Daoy (cell line): ENCODE measurements at regions not wholly inside any gene's neighbourhood (a gene's known extent, or its start where the extent isn't known, plus 50 kb on each side); places are given as distances from the start of the nearest gene placed in this dataset.

Experiments used
- DNase-seq: peaks from one replicate; pipeline ENCODE4 v3.0.0-alpha.2; 2015; ENCODE audit warnings: low read depth

DNA sequence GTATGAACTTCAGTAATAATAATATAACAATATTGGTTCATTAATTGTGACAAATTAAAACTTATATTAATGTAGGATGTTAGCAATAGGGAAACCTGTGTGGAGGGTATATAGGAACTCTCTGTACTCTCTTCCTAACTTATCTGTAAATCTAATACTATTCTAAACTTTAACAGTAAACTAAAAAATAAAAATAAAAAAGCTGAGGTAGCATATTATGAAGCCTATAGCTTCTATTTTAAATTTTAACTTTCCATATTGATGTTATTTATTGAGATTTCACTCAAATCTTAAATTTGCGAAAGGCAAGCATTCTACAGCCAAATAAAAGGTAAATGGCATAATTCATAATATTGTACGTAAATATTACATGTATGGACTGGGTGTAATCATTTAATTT is 326.4 kb downstream of the MEI4 start:
- no peak for DNase-seq

DNA sequence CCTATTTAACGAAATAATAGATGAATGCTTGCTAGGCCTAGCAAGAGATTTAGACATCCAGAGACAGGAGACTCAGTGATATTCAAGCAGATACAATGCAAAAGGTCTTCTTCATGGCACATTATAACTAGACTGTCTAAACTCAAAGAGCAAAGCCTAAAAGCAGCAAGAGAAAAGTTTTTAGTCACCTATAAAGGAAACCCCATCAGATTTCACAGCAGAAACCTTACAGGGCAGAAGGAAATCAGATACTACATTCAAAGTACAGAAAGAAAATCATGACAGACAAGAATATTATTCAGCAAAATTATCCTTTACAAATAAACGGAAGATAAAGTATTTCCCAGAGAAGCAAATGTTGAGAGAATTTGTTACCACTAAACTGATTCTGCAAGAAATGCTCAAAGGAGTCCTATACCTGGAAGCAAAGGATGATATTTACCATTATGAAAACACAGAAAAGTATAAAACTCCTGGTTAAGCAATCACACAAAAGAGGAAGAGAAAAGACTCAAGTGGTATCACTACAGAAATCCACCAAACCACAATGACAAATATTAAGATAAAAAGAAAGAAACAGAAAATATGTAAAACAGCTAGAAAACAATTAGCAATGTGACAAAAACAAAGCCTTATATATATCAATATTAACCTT is 333.7 kb downstream of the MEI4 start:
- DNase-seq, result no peak

DNA sequence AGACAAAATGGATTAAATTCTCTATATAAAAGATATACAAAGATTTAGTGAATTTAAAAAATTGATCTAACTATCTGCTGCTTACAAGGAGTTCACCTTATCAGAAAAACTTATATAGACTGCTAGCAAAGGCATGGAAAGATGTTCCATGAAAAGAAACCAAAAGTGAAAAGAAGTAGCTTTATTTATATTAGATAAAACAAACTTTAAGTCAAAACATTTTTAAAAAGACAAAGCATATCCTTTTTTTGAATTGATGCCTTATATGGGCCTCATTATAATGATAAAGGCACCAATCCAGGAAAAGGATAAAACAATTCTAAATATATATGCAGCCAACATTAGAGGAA is 334.2 kb downstream of the MEI4 start:
- no peak for DNase-seq

DNA sequence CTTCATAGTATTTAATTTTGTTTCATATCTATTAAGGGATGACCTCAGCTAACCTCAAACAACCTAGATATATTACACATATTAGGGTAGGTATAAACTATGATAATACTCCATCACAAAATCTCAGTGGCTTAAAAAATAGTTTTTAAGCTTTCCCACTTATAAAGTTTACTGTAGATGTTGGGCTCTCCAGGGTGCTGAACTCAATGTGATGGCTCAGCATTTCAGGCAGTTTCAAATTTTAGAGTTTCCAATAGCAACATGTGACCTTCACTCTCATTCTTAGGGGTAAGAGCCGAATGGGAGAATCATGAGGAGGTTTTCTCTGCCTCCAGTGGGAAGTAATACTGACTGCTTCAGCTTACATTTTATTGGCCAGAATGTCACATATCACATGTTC is 357.3 kb downstream of the MEI4 start:
- no peak for DNase-seq

DNA sequence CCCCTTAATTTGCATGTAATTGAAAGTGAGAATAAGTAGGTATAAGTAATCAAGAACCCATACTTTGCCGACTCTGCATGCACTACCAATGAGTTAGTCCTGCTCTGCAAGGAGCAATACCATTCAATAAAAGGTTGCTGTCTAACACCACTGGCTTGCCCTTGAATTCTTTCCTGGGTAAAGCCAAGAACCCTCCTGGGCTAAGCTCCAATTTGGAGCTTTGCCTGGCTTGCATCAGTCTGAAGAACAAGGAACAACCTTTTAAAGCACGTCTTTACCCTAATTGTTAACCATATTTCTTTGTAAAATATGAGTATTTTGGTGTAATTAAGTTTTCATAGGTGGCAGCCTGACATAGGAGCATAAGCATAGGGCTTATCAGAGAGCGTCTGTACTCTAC is 367.7 kb downstream of the MEI4 start:
- no peak for DNase-seq

DNA sequence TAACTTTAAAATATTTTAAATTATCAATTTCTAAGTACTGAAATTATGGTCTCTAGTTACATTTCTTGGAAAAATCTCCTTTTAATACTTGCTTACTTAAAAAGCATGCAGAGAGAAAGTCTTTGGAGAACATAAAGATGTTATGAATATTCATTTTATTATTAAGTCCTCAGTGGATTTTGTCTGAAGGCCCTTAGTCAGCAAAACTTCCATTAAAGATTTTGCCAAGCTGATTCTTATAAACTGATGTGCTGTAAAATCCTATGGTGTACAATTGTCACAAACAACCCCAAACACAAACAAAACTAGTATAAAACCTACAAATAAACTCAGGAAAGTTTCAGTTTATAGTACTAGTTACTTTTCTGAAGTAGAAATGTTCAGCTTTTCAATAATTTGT is 372.7 kb downstream of the MEI4 start:
- no peak for DNase-seq

DNA sequence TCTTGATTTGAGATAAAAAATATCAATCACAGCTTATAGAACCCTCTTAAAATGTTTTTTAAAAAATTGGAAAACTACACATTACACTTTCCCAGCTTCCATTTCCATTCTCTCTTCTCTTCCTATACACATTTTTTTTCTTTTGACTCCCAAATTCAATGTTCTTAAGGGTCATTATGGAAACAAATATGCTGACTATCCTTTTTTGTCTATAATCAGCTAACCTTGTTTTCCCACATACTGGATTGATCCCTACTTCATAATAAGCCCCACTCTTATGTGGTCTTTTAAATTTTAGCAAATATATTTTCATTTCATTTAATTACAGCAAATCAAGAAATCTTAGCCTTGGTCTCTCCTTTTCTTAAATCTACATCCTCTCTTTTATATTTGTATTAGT is 378.4 kb downstream of the MEI4 start:
- DNase-seq, result no peak

DNA sequence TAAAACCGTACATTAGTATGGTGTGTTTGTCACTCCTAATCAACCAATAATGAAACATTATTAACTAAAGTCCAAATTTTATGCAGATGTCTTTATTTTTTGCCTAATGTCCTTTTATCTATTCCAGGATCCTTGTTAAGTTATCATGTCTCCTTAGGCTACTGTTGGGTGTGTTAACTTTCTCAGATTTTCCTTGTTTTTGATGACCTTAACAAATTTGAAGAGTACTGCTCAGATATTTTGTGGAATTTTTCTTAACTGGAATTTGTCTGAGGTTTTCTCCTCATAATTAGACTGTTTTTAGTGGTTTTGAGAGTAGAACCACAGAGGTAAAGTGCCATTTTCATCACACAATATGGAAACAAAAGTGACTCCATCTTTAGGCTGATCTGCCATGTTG is 406.3 kb downstream of the MEI4 start:
- DNase-seq, result no peak

DNA sequence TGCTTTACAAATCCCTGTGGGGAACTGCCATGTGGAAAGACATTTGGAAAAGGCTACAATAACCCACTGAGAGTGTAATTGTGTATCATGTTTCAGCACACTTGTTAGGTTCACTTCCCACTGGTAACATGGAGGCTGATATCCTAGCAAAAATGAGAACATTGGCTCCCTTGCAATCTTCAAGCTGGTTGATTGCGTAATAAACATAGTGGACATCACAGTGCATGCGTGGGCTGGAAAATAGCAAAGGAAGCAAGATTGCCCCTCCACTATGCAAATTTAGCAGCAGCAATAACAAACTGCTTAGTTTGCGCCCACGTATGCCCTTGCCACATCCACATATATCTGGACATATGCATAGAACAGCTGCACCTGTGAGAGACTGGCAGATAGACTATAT is 410.2 kb downstream of the MEI4 start:
- no peak for DNase-seq

DNA sequence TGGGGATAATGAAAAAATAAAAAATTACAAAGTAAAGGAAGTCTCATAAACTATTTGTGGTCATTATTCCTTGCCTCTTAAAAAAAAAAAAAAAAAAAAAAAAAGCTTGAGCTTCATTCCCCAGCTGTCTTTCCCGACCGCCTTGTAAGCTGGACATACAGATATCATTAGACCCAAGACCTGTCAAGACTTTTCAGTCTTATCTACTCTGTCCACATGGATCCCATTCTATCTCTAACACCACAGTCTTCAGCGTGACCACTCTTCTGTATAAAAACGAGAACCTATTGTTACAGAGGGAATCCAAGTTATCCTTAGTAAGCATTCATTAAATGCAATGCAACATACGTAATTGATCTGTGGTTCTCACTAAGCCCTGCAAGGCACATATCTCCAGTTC is 423.5 kb downstream of the MEI4 start:
- no peak for DNase-seq

DNA sequence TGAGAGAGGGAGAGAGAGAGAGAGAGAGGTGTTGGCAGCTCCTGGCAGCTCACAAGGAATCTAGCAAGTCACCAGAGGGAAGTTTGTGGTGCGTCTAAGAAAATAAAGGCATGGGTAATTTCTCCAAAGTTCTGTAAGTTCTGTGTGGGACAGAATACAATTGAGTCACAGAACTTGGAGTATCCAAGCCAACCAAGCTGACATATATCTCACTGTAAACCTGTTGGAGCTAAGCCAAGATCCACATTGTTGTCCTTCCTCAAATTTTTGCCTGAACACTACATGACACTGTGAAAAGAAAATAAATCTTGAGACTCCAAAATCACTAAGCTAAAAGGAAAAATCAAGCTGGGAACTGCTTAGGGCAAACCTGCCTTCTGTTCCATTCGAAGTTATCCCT is 436.7 kb downstream of the MEI4 start:
- no peak for DNase-seq

DNA sequence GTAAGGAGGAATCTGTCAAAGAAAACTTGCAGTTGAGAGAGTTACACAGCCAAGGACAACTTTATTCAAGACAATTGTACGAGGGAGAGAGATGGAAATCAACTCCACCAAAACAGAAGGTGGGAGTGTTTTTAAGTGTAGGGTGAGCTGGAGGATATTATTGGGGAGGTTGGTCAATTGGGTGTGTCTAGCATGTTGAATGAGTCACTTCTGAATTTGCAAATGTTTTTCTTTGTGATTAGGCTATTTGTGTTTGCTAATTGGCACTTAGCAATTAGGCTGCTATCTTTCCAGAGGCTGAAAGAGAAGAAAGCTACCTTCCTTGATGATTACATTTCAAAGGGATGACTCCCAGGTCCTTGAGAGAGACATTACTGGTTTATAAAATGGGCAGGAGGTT is 441.1 kb downstream of the MEI4 start:
- DNase-seq, result no peak

DNA sequence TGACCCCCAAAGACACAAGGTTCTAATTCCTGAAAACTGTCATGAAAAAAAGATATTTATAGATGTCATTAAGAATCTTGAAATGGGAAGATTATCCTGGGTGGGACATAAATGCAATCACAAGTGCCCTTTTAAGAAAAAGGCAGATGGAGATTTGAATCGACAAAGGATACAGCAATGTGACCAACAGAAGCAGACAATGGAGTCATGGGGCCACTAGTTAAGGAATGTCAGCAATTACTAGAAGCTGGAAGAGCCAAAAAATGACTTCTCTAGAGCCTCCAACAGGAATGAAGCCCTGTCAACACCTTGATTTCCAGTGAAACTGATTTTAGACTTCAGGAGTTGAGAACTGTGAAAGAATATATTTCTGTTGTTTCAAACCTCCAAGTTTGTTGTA is 448.5 kb downstream of the MEI4 start:
- no peak for DNase-seq

DNA sequence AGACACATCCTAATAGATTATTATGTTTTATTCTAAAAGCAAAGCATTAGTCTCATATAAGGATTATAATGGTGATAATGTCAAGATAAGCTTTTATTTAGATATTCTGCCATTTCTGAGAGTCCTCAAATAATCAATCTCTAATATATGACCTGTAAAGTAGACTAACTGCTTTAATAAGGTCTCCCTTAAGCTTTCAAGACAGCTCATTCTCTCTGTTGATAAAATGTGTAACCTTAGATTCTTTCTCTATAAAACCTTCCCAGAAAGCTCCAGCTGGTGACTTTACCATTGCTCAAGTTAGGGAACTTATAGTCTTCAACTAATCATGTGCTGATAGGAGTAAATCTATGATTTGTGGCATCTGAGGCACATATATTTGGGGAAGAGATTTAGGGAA is 457.8 kb downstream of the MEI4 start:
- DNase-seq, result no peak

DNA sequence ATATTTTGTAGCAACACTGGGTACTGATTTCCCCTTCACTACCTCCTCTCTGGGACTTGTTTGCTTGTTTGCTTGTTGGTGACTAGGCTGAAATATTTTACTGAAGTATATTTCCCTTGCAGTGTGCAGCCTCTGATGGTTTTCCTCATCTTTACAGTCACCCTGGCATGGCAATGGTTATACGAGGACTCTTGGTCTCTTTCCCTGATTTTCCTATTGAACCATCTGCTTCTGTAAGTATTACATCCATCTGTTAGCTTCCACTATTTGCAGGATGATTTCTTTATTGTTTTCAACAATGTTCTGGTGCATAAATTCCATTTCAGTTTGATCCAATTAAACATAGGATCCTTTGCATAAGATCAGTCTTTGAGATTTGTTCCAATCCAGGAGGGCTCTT is 465.1 kb downstream of the MEI4 start:
- DNase-seq, result no peak

DNA sequence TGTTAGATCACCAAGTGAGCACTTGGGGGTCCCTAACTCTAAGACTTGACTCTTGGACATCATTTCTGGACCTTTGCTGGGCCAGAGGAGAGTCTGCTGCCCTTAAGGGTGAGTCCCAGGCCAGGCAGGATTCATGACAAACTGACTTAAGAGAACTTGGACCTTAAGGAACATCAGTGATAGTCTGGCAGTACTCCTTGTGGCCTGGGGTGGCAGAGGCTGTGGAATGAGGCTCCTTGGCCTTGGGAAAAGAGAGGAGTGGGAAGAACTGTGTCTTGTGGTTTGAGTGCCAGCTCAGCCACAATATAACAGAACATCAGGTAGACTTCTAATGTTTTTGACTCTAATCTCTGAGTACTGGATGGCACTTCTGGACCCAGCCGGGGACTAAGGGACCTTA is 478.7 kb downstream of the MEI4 start:
- DNase-seq, result no peak

DNA sequence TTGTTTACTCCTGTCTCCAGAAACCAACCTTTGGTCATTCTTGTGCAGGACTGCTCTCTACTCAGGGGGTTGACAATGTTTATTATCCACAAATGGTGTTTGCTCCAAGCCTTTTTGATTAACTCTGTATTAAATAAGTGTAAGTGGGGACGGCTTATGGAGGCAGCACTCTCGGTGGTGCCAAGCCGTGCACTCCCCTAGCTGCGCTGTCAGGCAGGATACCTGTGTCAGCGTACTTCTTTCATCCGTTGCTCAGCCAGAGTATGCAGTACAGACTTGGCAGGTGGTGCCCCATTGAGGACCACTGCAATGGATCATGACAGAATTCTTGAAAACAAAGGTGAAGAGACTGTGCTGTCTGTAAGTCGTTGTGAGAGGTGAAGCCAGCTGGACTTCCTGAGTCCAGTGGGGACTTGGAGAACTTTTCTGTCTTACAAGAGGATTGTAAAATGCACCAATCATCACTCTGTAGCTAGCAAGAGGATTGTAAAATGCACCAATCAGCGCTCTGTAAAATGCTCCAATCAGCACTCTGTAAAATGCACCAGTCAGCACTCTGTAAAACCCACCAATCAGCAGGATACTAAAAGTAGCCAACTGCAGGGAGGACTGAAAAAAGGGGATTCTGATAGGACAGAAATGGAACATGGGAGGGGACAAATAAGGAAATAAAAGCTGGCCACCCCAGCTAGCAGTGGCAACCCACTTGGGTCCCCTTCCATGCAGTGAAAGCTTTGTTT is 480.0 kb downstream of the MEI4 start:
- DNase-seq, result no peak

DNA sequence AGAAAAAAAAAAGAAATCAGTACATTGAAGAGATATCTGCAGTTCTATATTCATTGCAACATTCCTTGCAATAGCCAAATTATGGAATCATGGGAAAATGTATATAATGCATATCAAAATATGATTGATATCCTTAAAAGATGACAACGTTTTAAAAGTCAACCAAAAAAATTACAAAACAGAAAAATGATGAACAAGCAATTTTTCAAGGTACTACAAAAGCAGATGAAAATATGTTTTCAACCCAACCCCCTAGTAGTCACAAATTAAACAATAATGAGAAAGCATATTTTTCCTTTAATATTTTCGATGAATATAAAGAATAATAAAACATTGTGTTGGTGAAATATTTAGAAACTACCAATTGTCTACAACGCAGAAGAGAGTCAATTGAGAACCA is 497.6 kb downstream of the MEI4 start:
- DNase-seq, result no peak

DNA sequence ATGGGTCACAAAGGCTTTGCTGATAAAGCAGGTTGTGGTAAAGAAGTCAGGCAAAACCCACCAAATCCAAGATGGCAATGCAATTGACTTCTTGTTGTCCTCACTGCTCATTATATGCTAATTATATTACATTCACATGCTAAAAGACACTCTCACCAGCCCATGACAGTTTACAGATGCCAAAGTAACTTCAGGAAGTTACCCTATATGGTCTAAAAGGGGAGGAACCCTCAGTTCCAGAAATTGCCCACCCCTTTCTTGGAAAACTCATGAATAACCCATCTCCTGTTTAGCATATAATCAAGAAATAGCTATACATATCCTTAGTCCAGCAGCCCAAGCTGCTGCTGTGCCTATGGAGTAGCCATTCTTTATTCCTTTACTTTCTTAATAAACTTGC is 501.1 kb downstream of the MEI4 start:
- DNase-seq, result no peak

DNA sequence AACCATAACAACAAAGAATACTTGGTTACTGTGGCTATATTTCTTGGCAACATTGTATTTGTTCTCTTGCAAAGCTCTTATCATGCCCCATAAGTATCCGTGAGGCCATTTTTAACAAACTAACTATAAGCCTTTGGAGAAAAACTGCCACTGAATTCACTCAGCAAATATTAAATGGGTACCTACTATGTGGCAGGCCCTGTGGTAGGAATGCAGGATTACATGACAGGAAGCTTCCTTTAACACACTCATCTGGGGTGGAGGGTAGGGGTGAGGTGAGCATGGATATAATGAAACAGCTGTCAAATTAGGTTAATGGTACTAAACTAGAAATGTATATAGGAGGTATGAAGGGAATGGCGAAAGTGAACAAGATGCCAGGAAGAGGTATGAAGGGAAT is 504.8 kb downstream of the MEI4 start:
- DNase-seq, result no peak

DNA sequence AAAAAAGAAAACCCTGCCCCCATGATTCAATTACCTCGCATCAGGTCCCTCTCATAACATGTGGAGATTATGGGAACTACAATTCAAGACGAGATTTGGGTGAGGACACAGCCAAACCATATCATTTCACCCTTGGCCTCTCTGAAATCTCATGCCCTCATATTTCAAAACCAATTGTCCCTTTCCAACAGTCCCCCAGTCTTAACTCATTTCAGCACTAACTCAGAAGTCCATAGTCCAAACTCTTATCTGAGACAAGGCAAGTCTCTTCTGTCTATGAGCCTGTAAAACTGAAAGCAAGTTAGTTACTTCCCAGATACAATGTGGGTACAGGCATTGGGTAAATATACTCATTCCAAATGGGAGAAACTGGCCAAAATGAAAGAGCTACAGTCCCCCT is 536.1 kb downstream of the MEI4 start:
- DNase-seq, result no peak

DNA sequence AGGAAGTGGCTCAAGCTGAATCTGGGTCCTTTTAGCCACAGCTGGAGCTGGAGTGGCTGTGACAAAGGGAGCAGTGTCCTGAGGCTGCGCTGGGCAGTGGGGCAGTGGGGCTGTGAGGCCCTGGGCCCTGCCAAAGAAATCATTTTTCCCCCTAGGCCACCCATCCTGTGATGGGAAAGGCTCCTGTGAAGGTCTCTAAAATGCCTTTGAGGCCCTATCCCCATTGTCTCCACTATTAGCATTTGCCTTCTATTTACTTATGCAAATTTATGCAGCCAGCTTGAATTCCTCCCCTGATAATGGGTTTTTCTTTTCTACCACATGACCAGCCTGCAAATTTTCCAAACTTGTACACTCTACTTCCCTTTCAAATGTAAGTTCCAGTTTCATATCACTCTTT is 539.2 kb downstream of the MEI4 start:
- DNase-seq, result no peak

DNA sequence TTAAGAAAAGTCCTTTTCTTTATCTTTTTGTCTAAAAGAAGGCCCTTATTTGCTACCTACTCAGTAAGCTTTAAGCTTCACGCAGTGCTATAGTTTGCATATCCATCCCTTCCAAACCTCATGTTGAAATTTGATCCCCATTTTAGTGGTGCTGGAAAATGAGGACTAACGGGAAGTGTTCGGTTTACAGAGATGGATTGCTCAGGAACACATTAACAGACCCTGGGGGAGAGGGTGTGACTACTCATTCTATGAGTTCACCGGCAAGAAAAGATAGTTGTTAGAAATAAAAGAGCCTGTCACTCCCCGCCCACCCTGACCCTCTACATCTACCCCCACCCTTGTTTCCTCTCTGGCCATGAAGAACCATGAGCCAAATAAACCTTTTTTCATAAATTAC is 546.2 kb downstream of the MEI4 start:
- DNase-seq, result no peak

DNA sequence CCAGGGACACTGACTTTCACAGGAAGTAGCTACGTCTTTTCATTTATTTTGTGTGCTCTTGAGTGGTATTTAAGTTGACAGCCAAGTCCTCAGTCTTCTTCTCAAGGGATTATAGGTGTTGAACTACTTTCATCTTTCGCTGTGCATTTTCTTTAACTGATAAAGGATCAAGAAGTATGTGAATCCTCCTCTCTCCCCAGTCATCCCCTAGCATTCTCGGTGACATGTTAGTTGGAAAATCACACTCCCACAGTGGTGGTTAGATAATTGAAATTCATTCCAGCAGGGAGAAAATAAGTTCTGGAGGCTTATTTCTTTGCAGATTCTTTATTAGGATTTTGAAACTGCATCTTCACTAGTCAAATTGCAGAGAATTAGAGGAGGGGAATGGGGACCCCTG is 569.4 kb downstream of the MEI4 start:
- DNase-seq, result no peak
